HK-2 (cell line): ENCODE measurements at regions not wholly inside any gene's neighbourhood (a gene's known extent, or its start where the extent isn't known, plus 50 kb on each side); places are given as distances from the start of the nearest gene placed in this dataset.

Experiments
- DNase-seq: peaks from one replicate; pipeline ENCODE4 v3.0.0-alpha.2; 2018; ENCODE audit not compliant: unreplicated experiment

DNA sequence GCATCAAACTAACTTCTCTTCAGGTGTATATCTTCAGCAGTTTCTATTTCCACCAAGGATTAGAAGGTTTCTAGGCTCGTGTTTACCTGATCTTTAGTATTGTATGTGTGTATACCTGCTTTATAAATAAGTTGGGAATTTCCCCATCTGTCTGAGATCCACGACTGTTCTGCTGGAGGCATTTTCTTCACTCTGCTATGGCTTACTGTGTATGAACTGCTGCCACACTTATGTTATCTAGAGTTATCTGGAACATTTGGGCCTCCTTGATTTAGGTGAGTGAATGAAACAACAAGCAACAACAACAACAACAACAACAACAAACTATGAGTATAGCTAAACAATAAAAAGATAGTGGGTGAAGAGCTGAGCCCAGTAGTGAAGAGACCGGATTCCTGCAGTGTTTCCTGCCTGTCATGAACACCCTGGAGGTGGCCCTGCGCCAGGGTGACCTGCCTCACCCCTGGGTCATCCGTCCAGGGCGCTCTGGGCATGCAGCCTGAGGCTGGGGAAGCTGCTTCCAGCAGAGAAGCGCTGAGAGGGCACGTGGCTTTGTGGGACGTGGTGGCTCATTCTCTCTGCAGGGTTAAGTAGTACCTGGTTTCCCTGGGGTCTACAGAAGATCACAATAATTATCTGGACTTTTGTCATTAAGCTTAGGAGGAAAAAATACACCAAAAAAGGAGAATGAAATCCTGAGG is 56.1 kb upstream of the GATA6 start:
- no peak for DNase-seq

DNA sequence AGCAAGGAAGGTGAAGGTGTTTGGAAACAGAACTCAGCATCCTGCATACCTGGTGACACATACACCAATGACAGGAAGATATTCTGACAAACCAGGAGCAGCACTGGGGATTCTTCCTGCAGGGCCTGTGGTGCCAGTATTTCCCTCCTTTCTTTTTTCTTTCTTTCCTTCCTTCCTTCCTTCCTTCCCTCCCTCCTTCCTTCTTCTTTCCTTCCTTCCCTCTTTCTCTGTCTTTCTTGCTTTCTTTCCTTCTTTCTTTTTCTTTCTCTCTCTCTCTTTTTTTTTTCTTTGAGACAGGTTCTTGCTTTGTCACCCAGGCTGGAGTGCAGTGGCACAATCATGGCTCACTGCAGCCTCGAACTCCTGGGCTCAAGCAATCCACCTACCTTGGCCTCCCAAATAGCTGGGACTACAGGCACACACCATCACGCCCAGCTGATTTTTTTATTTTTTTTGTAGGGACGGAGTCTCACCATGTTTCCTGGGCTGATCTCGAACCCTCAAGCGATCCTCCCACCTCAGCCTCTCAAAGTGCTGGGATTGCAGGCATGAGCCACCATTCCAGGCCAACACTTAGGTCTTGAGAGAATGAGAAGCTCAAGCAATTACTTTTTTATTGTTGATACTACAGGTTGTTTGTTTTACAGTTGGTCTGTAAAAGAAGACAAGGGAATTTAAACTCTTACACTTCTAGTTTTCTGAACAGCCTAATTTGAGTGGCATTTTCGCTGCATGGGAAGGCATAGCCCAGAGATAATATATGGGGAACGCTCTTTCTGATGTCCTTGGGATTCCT is 54.7 kb upstream of the GATA6 start:
- DNase-seq = no peak

- no peak for DNase-seq
Measured at GRCh38 chr18:22115573-22115972, 53.8 kb upstream of the GATA6 start.
